SJSA1 (cell line): ENCODE measurements at regions not wholly inside any gene's neighbourhood (a gene's known extent, or its start where the extent isn't known, plus 50 kb on each side); places are given as distances from the start of the nearest gene placed in this dataset.

Source experiments
- DNase-seq, 2 experiments: peaks; one replicate each; pipeline ENCODE4 v3.0.0-alpha.2; 2015 to 2020; ENCODE audit warnings: low spot score in 2 of 2, low read depth in 1 of 2
- H3K27ac ChIP-seq: fragments of 250-450 bp; sonication (Bioruptor Pico); 2 replicates; pipeline ENCODE4 v1.5.1; 2020; ENCODE audit warnings: mild to moderate bottlenecking, moderate library complexity
- H3K27me3 ChIP-seq: fragments of 250-450 bp; sonication (Bioruptor Pico); replicated peaks from 2 replicates; pipeline ENCODE4 v1.5.1; 2020; ENCODE audit warnings: mild to moderate bottlenecking, moderate library complexity
- H3K36me3 ChIP-seq: fragments of 250-450 bp; sonication (Bioruptor Pico); 2 replicates; pipeline ENCODE4 v1.5.1; 2020; ENCODE audit warnings: mild to moderate bottlenecking
- H3K4me1 ChIP-seq: fragments of 250-450 bp; sonication (Bioruptor Pico); replicated peaks from 2 replicates; pipeline ENCODE4 v1.6.1; 2021; ENCODE audit warnings: mild to moderate bottlenecking
- H3K4me3 ChIP-seq: fragments of 250-450 bp; sonication (Bioruptor Pico); 2 replicates; pipeline ENCODE4 v1.5.1; 2020; ENCODE audit warnings: mild to moderate bottlenecking
- H3K9me3 ChIP-seq: fragments of 250-450 bp; sonication (Bioruptor Pico); replicated peaks from 2 replicates; pipeline ENCODE4 v1.5.1; 2020; ENCODE audit warnings: mild to moderate bottlenecking

DNA sequence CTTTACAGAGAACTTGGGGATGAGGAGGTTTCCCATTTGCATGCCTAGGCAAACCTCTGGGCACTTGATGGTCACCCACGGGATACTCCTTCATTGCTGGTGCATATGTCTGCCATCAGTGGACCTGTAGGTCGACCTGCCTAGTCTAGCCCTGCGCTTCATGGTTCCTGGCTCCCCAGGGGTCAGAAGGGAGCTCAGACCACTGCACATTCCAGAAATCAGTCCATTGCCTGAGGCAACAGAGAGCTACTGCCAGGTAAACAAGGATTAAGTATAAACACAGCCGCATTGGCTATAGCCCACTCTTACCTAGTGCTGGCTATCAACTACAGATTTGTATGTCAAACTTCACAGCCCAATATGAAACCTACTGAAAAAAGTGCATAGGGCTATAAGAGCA is 476.4 kb downstream of the SOX5 start:
- H3K36me3 ChIP-seq = no peaks in the 10 kb centered on the region
- DNase-seq = no peak
- H3K4me3 ChIP-seq = no peak overlapping the region
- no peak overlapping the region for H3K27ac ChIP-seq
- H3K9me3 ChIP-seq = no peaks in the 10 kb centered on the region
- no peaks in the 10 kb centered on the region for H3K27me3 ChIP-seq
- no peaks in the 10 kb centered on the region for H3K4me1 ChIP-seq

DNA sequence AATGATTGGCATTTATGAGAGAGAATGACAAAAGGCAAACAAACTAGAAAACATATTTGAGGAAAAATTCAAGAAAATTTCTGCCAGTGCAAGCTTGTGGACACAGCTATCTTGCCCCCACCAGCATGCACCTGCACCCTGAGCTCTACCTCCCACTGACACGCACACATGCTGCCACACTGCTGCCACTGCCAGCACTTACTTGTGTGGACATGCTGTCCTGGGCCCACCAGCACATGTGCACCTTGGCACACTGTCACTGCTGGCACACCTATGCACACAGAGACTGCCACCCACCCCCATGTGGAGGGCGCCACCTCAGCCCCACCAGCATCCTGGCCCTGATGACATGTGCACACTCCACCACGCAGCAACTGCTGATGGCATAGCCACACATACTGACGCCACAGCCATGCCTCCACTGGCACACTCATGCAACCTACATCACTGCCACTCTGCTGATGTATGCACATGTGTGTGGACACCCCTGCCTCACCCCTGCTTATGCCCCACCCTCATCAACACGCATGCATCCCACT is 475.0 kb downstream of the SOX5 start:
- Histone ChIP-seq H3K36me3 (no peaks in the 10 kb centered on the region), H3K27ac (no peak overlapping the region), H3K9me3 (no peaks in the 10 kb centered on the region), H3K4me1 (no peaks in the 10 kb centered on the region), H3K4me3 (no peak overlapping the region), H3K27me3 (no peaks in the 10 kb centered on the region)
- no peak for DNase-seq
